GM12864 (cell line): ENCODE measurements at regions not wholly inside any gene's neighbourhood (a gene's known extent, or its start where the extent isn't known, plus 50 kb on each side); places are given as distances from the start of the nearest gene placed in this dataset.

Experiments used
- DNase-seq: peaks from one replicate; pipeline ENCODE4 v3.0.0-alpha.2; 2011; ENCODE audit warnings: low read depth
- H3K4me3 ChIP-seq: 2 replicates; pipeline ENCODE4 v1.5.1; 2011; ENCODE audit warnings: mild to moderate bottlenecking, low read depth, low read length, control low read depth
- CTCF ChIP-seq: IDR thresholded peaks from 2 replicates; pipeline ENCODE4 v1.5.1; 2011; ENCODE audit warnings: low read depth, mild to moderate bottlenecking, moderate library complexity, low read length, control low read depth, inconsistent platforms; ENCODE audit errors: missing control alignments

DNA sequence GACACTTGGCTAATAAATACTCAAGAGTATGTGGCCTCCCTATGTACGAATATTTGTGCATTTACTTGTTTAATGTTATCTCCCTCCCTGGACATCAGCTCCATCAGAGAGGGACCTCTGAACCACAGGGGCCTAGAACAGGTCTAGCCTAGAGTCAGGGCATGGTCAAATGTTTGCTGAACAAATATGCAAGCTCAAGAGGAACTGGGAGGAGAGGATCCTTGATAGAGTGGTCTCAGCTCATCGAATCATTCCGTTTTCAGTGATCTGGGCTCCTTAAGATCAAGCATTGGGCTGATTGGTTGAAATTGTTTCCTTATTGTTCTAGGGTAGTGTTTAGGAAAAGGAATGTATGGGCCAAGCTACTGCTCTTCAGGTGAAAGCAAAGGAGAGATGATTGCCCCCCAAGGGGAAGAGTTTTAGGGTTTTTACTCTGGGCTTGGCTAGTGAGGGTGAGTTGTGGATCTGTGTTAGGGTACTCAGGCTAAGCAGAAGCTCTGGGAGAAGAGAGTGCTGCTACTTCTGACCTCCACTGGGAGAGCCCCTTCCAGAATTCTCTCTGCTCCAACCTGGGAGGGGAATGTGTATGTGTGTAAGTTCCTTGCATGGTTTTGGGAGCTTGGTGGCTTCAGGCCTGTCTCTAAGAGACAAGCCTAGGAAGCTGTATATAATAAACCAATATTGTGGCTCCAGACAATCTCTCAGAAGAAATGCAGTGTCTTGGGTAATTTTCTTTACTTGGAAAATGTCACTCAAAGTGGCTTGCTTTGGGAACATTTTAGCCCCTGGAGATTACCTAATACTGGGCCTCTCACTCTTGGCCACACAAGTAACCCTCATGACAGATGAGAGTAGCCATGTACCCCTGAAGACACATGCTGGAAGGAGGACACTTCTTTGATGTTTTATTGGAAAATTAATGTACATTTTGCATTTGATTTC, 110.0 kb downstream of the EMX2 start:
- DNase-seq = no peak
- H3K4me3 ChIP-seq = no peak overlapping the region
- no peak for TF ChIP-seq CTCF

DNA sequence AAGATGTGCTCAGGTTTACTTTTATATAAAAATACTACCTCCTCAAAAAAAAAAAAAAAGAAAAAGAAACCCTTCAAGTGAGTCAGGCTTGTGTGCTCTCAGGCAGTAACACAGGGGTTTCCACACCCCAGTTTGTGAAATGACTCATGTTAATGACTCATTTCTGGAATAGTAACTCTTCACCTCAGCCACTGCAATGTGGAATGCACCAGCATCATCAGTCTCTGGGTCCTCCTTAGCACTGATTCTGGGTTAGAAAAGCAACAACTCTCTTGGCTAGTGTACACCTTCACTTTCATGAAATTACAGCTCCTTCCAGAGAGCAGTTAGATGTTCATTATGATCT, 110.6 kb downstream of the EMX2 start:
- peak; percentile 93 for DNase-seq
- no peak overlapping the region for H3K4me3 ChIP-seq

DNA sequence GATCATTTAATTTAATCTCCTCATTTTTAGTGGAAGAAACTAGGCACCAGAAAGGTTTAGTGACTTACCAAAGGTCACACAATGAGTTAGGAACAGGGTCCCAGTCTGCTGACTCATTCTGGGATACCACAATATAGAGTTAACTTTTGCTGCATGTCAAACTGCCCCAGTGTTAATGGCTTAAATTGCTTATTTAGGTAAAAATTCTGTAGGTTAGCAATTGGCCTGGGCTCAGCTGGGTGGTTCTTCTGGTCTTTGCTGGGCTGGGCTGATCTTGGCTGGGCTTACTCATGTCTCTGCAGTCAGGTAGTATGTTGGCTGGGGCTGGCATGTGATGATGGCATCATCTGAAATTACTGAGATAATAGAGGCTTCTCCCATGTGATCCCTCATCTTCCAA, 111.6 kb downstream of the EMX2 start:
- no peak overlapping the region for H3K4me3 ChIP-seq
- DNase-seq = no peak
- no peak for TF ChIP-seq CTCF

More for the DNA sequence above, 110.6 kb downstream of the EMX2 start:
- no peak for TF ChIP-seq CTCF

- TF ChIP-seq CTCF = no peak
- H3K4me3 ChIP-seq = no peak overlapping the region
- peak; percentile 81 for DNase-seq
These were observed 114.1 kb downstream of the EMX2 start for GRCh38 chr10:117656385-117657367.

- no peak for TF ChIP-seq CTCF
- no peak overlapping the region for H3K4me3 ChIP-seq
- DNase-seq = no peak
These were observed 118.8 kb downstream of the EMX2 start for GRCh38 chr10:117661316-117661715.

GRCh38 chr10:117662126-117662525, 119.6 kb downstream of the EMX2 start:
- no peak for TF ChIP-seq CTCF
- DNase-seq = no peak

More at GRCh38 chr10:117662126-117662525, 119.6 kb downstream of the EMX2 start:
- no peak overlapping the region for H3K4me3 ChIP-seq
